H1 (cell line): ENCODE measurements at regions not wholly inside any gene's neighbourhood (a gene's known extent, or its start where the extent isn't known, plus 50 kb on each side); places are given as distances from the start of the nearest gene placed in this dataset.

Experiments
- CTCF ChIA-PET: fragments of 300-600 bp; sonication (Branson Sonifier 250); formaldehyde crosslinking; loops from one replicate; lab custom pipeline; 2021; ENCODE audit not compliant: partially characterized antibody; lab: Charles Lee
- POLR2A ChIA-PET: fragments of 300-600 bp; sonication (Branson Sonifier 250); formaldehyde crosslinking; loops from one replicate; lab custom pipeline; 2021; ENCODE audit warnings: inconsistent platforms; ENCODE audit not compliant: partially characterized antibody; lab: Charles Lee
- DNase-seq, 2 experiments: peaks; one replicate each; pipeline versions ENCODE4 v3.0.0 to v3.0.0-alpha.2; 2010 to 2022; ENCODE audit warnings: low spot score in 2 of 2, low read depth in 1 of 2, mixed read lengths in 1 of 2
- FAIRE-seq: peaks from 2 replicates; lab custom pipeline; 2011; peaks lifted over from hg19 to GRCh38; lab: Jason Lieb, UNC
- H2AFZ ChIP-seq: 2 replicates; pipeline ENCODE4 v1.8.1; 2012; ENCODE audit warnings: low read length, inconsistent platforms
- H2AK5ac ChIP-seq: 2 replicates; pipeline ENCODE4 v1.6.1; 2013; ENCODE audit warnings: low read depth, low read length
- H2BK120ac ChIP-seq: replicated peaks from 2 replicates; pipeline ENCODE3; 2013; ENCODE audit warnings: low read depth, low read length, inconsistent platforms
- H2BK12ac ChIP-seq: 2 replicates; pipeline ENCODE4 v1.6.1; 2013; ENCODE audit warnings: low read depth, low read length
- H2BK15ac ChIP-seq: 2 replicates; pipeline ENCODE4 v1.6.1; 2013; ENCODE audit warnings: low read length
- H2BK20ac ChIP-seq: 2 replicates; pipeline ENCODE4 v1.6.1; 2013; ENCODE audit warnings: low read length
- H2BK5ac ChIP-seq: 2 replicates; pipeline ENCODE4 v1.6.1; 2013; ENCODE audit warnings: low read depth, low read length
- H3K14ac ChIP-seq: 2 replicates; pipeline ENCODE4 v1.6.1; 2013; ENCODE audit warnings: inconsistent platforms; ENCODE audit not compliant: insufficient read length
- H3K18ac ChIP-seq: 2 replicates; pipeline ENCODE4 v1.6.1; 2013; ENCODE audit warnings: low read length; ENCODE audit errors: extremely low read depth
- H3K23ac ChIP-seq: 2 replicates; pipeline ENCODE4 v1.6.1; 2013; ENCODE audit warnings: inconsistent platforms; ENCODE audit not compliant: insufficient read length
- H3K23me2 ChIP-seq: 2 replicates; pipeline ENCODE4 v1.6.1; 2013; ENCODE audit warnings: low read depth, low read length
- H3K27ac ChIP-seq: 2 replicates; pipeline ENCODE4 v1.6.1; 2011; ENCODE audit warnings: low read depth, low read length, inconsistent platforms
- H3K27me3 ChIP-seq, 4 experiments: replicated peaks in 1 of 4; 1 replicate in 1 of 4; 2 replicates in 3 of 4; pipeline versions ENCODE4 v1.6.1 to v1.8.1; 2011 to 2013; ENCODE audit warnings: low read length in 3 of 4, mild to moderate bottlenecking in 3 of 4, inconsistent platforms in 2 of 4, mixed read lengths in 2 of 4, moderate library complexity in 1 of 4; ENCODE audit not compliant: control insufficient read depth in 3 of 4, insufficient read depth in 3 of 4; ENCODE audit errors: extremely low read depth in 1 of 4
- H3K36me3 ChIP-seq, 4 experiments: 2 replicates each; pipeline versions ENCODE4 v1.6.1 to v1.8.1; 2011 to 2013; ENCODE audit warnings: mild to moderate bottlenecking in 4 of 4, low read length in 3 of 4, moderate library complexity in 2 of 4, control low read depth in 1 of 4, inconsistent platforms in 1 of 4; ENCODE audit not compliant: insufficient read depth in 4 of 4, control insufficient read depth in 2 of 4
- H3K4ac ChIP-seq: replicated peaks from 2 replicates; pipeline ENCODE3; 2013; ENCODE audit warnings: low read length, low read depth, mixed read lengths, inconsistent platforms; ENCODE audit not compliant: insufficient read length
- H3K4me1 ChIP-seq, 4 experiments: replicated peaks in 1 of 4; 1 replicate in 1 of 4; 2 replicates in 3 of 4; pipeline versions ENCODE4 v1.6.1 to v1.8.1; 2011 to 2013; ENCODE audit warnings: low read length in 3 of 4, inconsistent platforms in 2 of 4, mixed read lengths in 1 of 4; ENCODE audit not compliant: insufficient read depth in 4 of 4, control insufficient read depth in 3 of 4
- H3K4me2 ChIP-seq, 2 experiments: 2 replicates each; pipeline versions ENCODE4 v1.6.1 to v1.8.1; 2011 to 2013; ENCODE audit warnings: low read depth in 2 of 2, low read length in 2 of 2, control low read depth in 1 of 2, inconsistent platforms in 1 of 2, mild to moderate bottlenecking in 1 of 2; ENCODE audit not compliant: insufficient read depth in 1 of 2
- H3K4me3 ChIP-seq, 4 experiments: fragments of 200-600, 300-600 bp in 1 of 4; sonication (generic), shearing (Covaris generic), sonication (Bioruptor Twin) in 1 of 4; 2 replicates each; pipeline versions ENCODE4 v1.5.1 to v1.8.1; 2011 to 2016; ENCODE audit warnings: low read length in 4 of 4, low read depth in 3 of 4, control low read depth in 2 of 4, inconsistent platforms in 2 of 4, mild to moderate bottlenecking in 2 of 4, mixed read lengths in 1 of 4, moderate library complexity in 1 of 4; ENCODE audit not compliant: insufficient read depth in 2 of 4; ENCODE audit errors: extremely low read depth in 1 of 4
- H3K56ac ChIP-seq: replicated peaks from 2 replicates; pipeline ENCODE3; 2013; ENCODE audit warnings: low read depth, mild to moderate bottlenecking, mixed read lengths, low read length, inconsistent platforms; ENCODE audit not compliant: insufficient read length
- H3K79me1 ChIP-seq: 2 replicates; pipeline ENCODE4 v1.6.1; 2013; ENCODE audit warnings: low read depth, low read length, control low read depth
- H3K79me2 ChIP-seq, 2 experiments: 2 replicates each; pipeline versions ENCODE4 v1.6.1 to v1.8.1; 2012 to 2013; ENCODE audit warnings: low read length in 2 of 2, mild to moderate bottlenecking in 2 of 2, inconsistent platforms in 1 of 2; ENCODE audit not compliant: insufficient read depth in 2 of 2, control insufficient read depth in 1 of 2
- H3K9ac ChIP-seq, 4 experiments: replicated peaks in 1 of 4; 1 replicate in 1 of 4; 2 replicates in 3 of 4; pipeline versions ENCODE4 v1.6.1 to v1.8.1; 2011 to 2013; ENCODE audit warnings: low read depth in 3 of 4, low read length in 3 of 4, control low read depth in 2 of 4, mild to moderate bottlenecking in 2 of 4, moderate library complexity in 2 of 4, inconsistent platforms in 1 of 4; ENCODE audit errors: extremely low read depth in 1 of 4
- H3K9me3 ChIP-seq, 2 experiments: 2 replicates each; pipeline versions ENCODE4 v1.6.1 to v1.8.1; 2012 to 2013; ENCODE audit warnings: mild to moderate bottlenecking in 2 of 2, moderate library complexity in 2 of 2, control low read depth in 1 of 2, inconsistent platforms in 1 of 2, low read depth in 1 of 2, low read length in 1 of 2, mixed read lengths in 1 of 2; ENCODE audit not compliant: insufficient read depth in 2 of 2
- H4K20me1 ChIP-seq, 2 experiments: replicated peaks in 1 of 2; 2 replicates each; pipeline versions ENCODE3 to v1.8.1; 2011 to 2013; ENCODE audit warnings: inconsistent platforms in 2 of 2, low read length in 2 of 2, mild to moderate bottlenecking in 1 of 2; ENCODE audit not compliant: insufficient read depth in 2 of 2, control insufficient read depth in 1 of 2
- H4K5ac ChIP-seq: 2 replicates; pipeline ENCODE4 v1.6.1; 2013; ENCODE audit warnings: low read length, low read depth, mixed read lengths, inconsistent platforms; ENCODE audit not compliant: insufficient read length
- H4K8ac ChIP-seq: 2 replicates; pipeline ENCODE4 v1.8.0; 2013; ENCODE audit warnings: mild to moderate bottlenecking, moderate library complexity, low read length, inconsistent platforms; ENCODE audit not compliant: insufficient read depth; ENCODE audit errors: extremely low read depth
- H4K91ac ChIP-seq: replicated peaks from 2 replicates; pipeline ENCODE3; 2013; ENCODE audit warnings: low read length, mixed read lengths, inconsistent platforms; ENCODE audit not compliant: insufficient read length
- BCL11A ChIP-seq, 2 experiments: IDR thresholded peaks; one replicate each; pipeline ENCODE4 v1.6.1; 2011; ENCODE audit warnings: low read depth in 2 of 2, low read length in 2 of 2, mild to moderate bottlenecking in 2 of 2
- JUN ChIP-seq: IDR thresholded peaks from 2 replicates; pipeline ENCODE4 v1.6.1; 2011; ENCODE audit warnings: low read depth, mild to moderate bottlenecking, improper control_type of control experiment, low read length
- SIN3A ChIP-seq, 2 experiments: IDR thresholded peaks in 1 of 2; conservative IDR thresholded peaks in 1 of 2; 2 replicates each; pipeline ENCODE4 v1.6.1; 2011 to 2012; ENCODE audit warnings: low read length in 2 of 2, improper control_type of control experiment in 1 of 2, low read depth in 1 of 2, mild to moderate bottlenecking in 1 of 2
- SP2 ChIP-seq: IDR thresholded peaks from 2 replicates; pipeline ENCODE4 v1.6.1; 2012; ENCODE audit warnings: mild to moderate bottlenecking, low read length, inconsistent platforms
- WGBS, 2 experiments: shearing (Covaris generic) in 1 of 2; methylation state at CpG; one replicate each; pipeline versions ENCODE4 v1.1.6 to v1.1.7; 2013 to 2015; ENCODE audit warnings: low lambda C conversion rate in 2 of 2, mixed read lengths in 2 of 2, inconsistent platforms in 1 of 2, low coverage in 1 of 2, missing lambda C conversion rate in 1 of 2; ENCODE audit not compliant: insufficient replicate concordance in 2 of 2, insufficient coverage in 1 of 2, insufficient read length in 1 of 2; ENCODE audit errors: extremely low coverage in 1 of 2, missing lambda C conversion rate in 1 of 2; 5-methylcytosine and 5-hydroxymethylcytosine counted together
- TF ChIP-seq, protein P1 (sequence below): IDR thresholded peaks from 2 replicates; pipeline ENCODE4 v1.6.1; 2012; ENCODE audit warnings: inconsistent platforms

GRCh38 chr11:30172883-30173311 lies 57.9 kb upstream of the FSHB start:
- Histone ChIP-seq H2BK12ac (no peak overlapping the region), H4K91ac (no peak overlapping the region), H3K79me2 (no peaks in the 10 kb centered on the region), H3K36me3 (0 out of 8 replicates have a peak, but pooled peaks cover 0 to 1% (median 0%) of the 10 kb centered on the region in 4 experiments), H4K8ac (no peak overlapping the region), H2BK15ac (no peak overlapping the region), H3K27ac (no peak overlapping the region), H3K27me3 (no peaks in the 10 kb centered on the region), H3K9me3 (peaks cover 11% of the 10 kb centered on the region in 2 experiments), H3K4me2 (no peak overlapping the region), H2AK5ac (no peak overlapping the region), H3K4ac (no peak overlapping the region), H3K18ac (no peak overlapping the region), H2BK20ac (no peak overlapping the region), H3K9ac (no peak overlapping the region), H4K20me1 (no peaks in the 10 kb centered on the region), H3K4me1 (no peaks in the 10 kb centered on the region), H2AFZ (no peak overlapping the region), H2BK5ac (no peak overlapping the region), H3K56ac (no peak overlapping the region), H3K23me2 (no peaks in the 10 kb centered on the region), H3K14ac (no peak overlapping the region), H3K23ac (no peak overlapping the region), H2BK120ac (no peak overlapping the region), H4K5ac (no peak overlapping the region), H3K79me1 (no peaks in the 10 kb centered on the region), H3K4me3 (no peak overlapping the region)
- DNase-seq (no peak), FAIRE-seq (no peak)
- POLR2A ChIA-PET = no interaction called here
- TF ChIP-seq JUN (no peak), SP2 (no peak), SIN3A (conservative IDR thresholded peaks at IDR 0.05 in 1 of 2, IDR thresholded peaks at IDR 0.05 in 1 of 2; ENCODE audit: low read depth in 1 of 2, low read length in 2 of 2) (no peak), BCL11A (IDR thresholded peaks at IDR 0.05; ENCODE audit: low read depth in 2 of 2, low read length in 2 of 2) (no peak)
- TF ChIP-seq, protein P1, sequence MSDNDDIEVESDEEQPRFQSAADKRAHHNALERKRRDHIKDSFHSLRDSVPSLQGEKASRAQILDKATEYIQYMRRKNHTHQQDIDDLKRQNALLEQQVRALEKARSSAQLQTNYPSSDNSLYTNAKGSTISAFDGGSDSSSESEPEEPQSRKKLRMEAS = no peak
- 90% methylated on average over 3 of the region's 3 CpGs; no CpG with 5 or more reads in 1 of the 2 experiments for WGBS, 2 experiments
- CTCF ChIA-PET = interaction anchor here (1.2 to 4.6 kb wide), 3 partner anchors 23 to 30 kb away, joined by 4 to 29 read pairs (median 6); no protein-coding TSS in a partner anchor
